GM18909 (cell line): ENCODE measurements at regions not wholly inside any gene's neighbourhood (a gene's known extent, or its start where the extent isn't known, plus 50 kb on each side); places are given as distances from the start of the nearest gene placed in this dataset.
A peak's percentile ranks its signal among the peaks of the same experiment; 100 is the strongest.

Experiments used
- ATAC-seq: cut with Tn5 transposase; IDR thresholded peaks from one replicate; pipeline ENCODE4 v1.9.1; 2021; ENCODE audit warnings: mild to moderate bottlenecking; ENCODE audit not compliant: unreplicated experiment, poor library complexity

- no peak for ATAC-seq
Measured at GRCh38 chr7:50178166-50178565, 85.1 kb upstream of the ZPBP start.

- ATAC-seq: no peak
Measured at GRCh38 chr7:50174948-50175347, 81.9 kb upstream of the ZPBP start.

GRCh38 chr7:50166997-50167965, 74.2 kb upstream of the ZPBP start:
- peak; percentile 82 for ATAC-seq

- ATAC-seq: no peak
Measured at GRCh38 chr7:50164559-50165170, 71.6 kb upstream of the ZPBP start.

GRCh38 chr7:50160206-50160605, 67.2 kb upstream of the ZPBP start:
- ATAC-seq: no peak

- no peak for ATAC-seq
Measured at GRCh38 chr7:50159154-50159553, 66.1 kb upstream of the ZPBP start.

GRCh38 chr7:50156706-50157105, 63.7 kb upstream of the ZPBP start:
- no peak for ATAC-seq

GRCh38 chr7:50156163-50156562, 63.1 kb upstream of the ZPBP start:
- no peak for ATAC-seq

- ATAC-seq: no peak
Measured at GRCh38 chr7:50155755-50156154, 62.7 kb upstream of the ZPBP start.

GRCh38 chr7:50153995-50154394, 60.9 kb upstream of the ZPBP start:
- no peak for ATAC-seq

- peak; percentile 40 for ATAC-seq
Measured at GRCh38 chr7:50153148-50153547, 60.1 kb upstream of the ZPBP start.

GRCh38 chr7:50152486-50152885, 59.4 kb upstream of the ZPBP start:
- ATAC-seq: no peak

- no peak for ATAC-seq
Measured at GRCh38 chr7:50151661-50152060, 58.6 kb upstream of the ZPBP start.

- ATAC-seq: no peak
Measured at GRCh38 chr7:50151001-50151400, 58.0 kb upstream of the ZPBP start.

- ATAC-seq: no peak
Measured at GRCh38 chr7:50149369-50149768, 56.3 kb upstream of the ZPBP start.

- ATAC-seq: peak; percentile 54
Measured at GRCh38 chr7:50147951-50148808, 55.1 kb upstream of the ZPBP start.

GRCh38 chr7:50146692-50147091, 53.6 kb upstream of the ZPBP start:
- no peak for ATAC-seq

GRCh38 chr7:50145801-50146338, 52.8 kb upstream of the ZPBP start:
- peak; percentile 53 for ATAC-seq

- no peak for ATAC-seq
Measured at GRCh38 chr7:50145226-50145625, 52.2 kb upstream of the ZPBP start.
